ENCODE measurements at regions not wholly inside any gene's neighbourhood (a gene's known extent, or its start where the extent isn't known, plus 50 kb on each side); places are given as distances from the start of the nearest gene placed in this dataset.
"Not testable (repeated sequence)": the region's sequence is repeated elsewhere in the genome, so short reads cannot be mapped to it uniquely, and the experiment has no call there.

GRCh38 chr21:28132713-28133112 is 860.0 kb downstream of the LTN1 start:
- peak; percentile 64 for DNase-seq (ENCODE audit: low read depth)

- no peak for DNase-seq (ENCODE audit: low read depth)
Observed at GRCh38 chr21:28127175-28127785, 865.4 kb downstream of the LTN1 start.

GRCh38 chr21:28126521-28127174 is 866.0 kb downstream of the LTN1 start:
- DNase-seq (ENCODE audit: low read depth), result no peak

- no peak for DNase-seq (ENCODE audit: low read depth)
Observed at GRCh38 chr21:28124541-28124940, 868.1 kb downstream of the LTN1 start.

- DNase-seq (ENCODE audit: low read depth), result no peak
Observed at GRCh38 chr21:28118570-28118969, 874.1 kb downstream of the LTN1 start.

GRCh38 chr21:28114986-28115385 is 877.7 kb downstream of the LTN1 start:
- DNase-seq (ENCODE audit: low read depth), result not testable (repeated sequence)

GRCh38 chr21:28113718-28114117 is 879.0 kb downstream of the LTN1 start:
- DNase-seq (ENCODE audit: low read depth), result no peak

GRCh38 chr21:28112511-28112910 is 880.2 kb downstream of the LTN1 start:
- DNase-seq (ENCODE audit: low read depth), result no peak

- peak; percentile 67 for DNase-seq (ENCODE audit: low read depth)
Observed at GRCh38 chr21:28111151-28111619, 881.5 kb downstream of the LTN1 start.

- DNase-seq (ENCODE audit: low read depth), result no peak
Observed at GRCh38 chr21:28110716-28111115, 882.0 kb downstream of the LTN1 start.

GRCh38 chr21:28110074-28110473 is 882.6 kb downstream of the LTN1 start:
- DNase-seq (ENCODE audit: low read depth), result no peak

- no peak for DNase-seq (ENCODE audit: low read depth)
Observed at GRCh38 chr21:28106370-28106890, 886.2 kb downstream of the LTN1 start.

GRCh38 chr21:28104346-28104745 is 888.3 kb downstream of the LTN1 start:
- DNase-seq (ENCODE audit: low read depth), result peak; percentile 50

- DNase-seq (ENCODE audit: low read depth), result no peak
Observed at GRCh38 chr21:28100366-28100765, 892.3 kb downstream of the LTN1 start.

- peak; percentile 22 for DNase-seq (ENCODE audit: low read depth)
Observed at GRCh38 chr21:28099001-28099705, 893.5 kb downstream of the LTN1 start.

GRCh38 chr21:28091466-28091865 is 901.2 kb downstream of the LTN1 start:
- DNase-seq (ENCODE audit: low read depth), result no peak

- no peak for DNase-seq (ENCODE audit: low read depth)
Observed at GRCh38 chr21:28090546-28090945, 902.1 kb downstream of the LTN1 start.

GRCh38 chr21:28089599-28090441 is 902.9 kb downstream of the LTN1 start:
- peak; percentile 50 for DNase-seq (ENCODE audit: low read depth)

- DNase-seq (ENCODE audit: low read depth), result no peak
Observed at GRCh38 chr21:28086861-28087581, 905.7 kb downstream of the LTN1 start.

GRCh38 chr21:28084951-28085350 is 907.7 kb downstream of the LTN1 start:
- DNase-seq (ENCODE audit: low read depth), result no peak

GRCh38 chr21:28083350-28083749 is 909.3 kb downstream of the LTN1 start:
- no peak for DNase-seq (ENCODE audit: low read depth)
